ENCODE measurements at regions not wholly inside any gene's neighbourhood (a gene's known extent, or its start where the extent isn't known, plus 50 kb on each side); places are given as distances from the start of the nearest gene placed in this dataset.

DNA sequence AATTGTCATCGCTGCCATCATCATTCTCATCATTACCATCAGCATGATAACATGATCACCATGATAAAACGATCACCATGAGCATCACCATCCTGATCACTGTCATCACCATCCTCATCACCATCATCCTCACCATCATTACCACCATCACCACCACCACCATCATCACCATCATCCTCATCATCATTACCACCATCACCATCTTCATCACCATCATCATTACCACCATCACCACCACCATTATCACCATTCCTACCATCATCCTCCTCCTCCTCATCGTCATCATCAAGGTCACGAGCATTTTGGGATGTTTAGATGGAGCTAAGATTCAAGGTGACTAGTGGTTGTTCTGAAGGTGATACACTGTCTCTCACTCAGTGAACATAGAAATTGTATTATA is 221.0 kb downstream of the FOXL1 start:
- ATAC-seq, result no peak
- H3K36me3 ChIP-seq, result no peaks in the 10 kb centered on the region
- no peak for DNase-seq
- H3K27ac ChIP-seq, result no peak overlapping the region
- intact Hi-C loops (cut with DNase I), result no loop called here
- TF ChIP-seq, protein P1, sequence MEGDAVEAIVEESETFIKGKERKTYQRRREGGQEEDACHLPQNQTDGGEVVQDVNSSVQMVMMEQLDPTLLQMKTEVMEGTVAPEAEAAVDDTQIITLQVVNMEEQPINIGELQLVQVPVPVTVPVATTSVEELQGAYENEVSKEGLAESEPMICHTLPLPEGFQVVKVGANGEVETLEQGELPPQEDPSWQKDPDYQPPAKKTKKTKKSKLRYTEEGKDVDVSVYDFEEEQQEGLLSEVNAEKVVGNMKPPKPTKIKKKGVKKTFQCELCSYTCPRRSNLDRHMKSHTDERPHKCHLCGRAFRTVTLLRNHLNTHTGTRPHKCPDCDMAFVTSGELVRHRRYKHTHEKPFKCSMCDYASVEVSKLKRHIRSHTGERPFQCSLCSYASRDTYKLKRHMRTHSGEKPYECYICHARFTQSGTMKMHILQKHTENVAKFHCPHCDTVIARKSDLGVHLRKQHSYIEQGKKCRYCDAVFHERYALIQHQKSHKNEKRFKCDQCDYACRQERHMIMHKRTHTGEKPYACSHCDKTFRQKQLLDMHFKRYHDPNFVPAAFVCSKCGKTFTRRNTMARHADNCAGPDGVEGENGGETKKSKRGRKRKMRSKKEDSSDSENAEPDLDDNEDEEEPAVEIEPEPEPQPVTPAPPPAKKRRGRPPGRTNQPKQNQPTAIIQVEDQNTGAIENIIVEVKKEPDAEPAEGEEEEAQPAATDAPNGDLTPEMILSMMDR (IDR thresholded peaks at IDR 0.05), result no peak
- H3K4me1 ChIP-seq, result no peaks in the 10 kb centered on the region
- H3K27me3 ChIP-seq, result peaks cover 0 to 53% of the 10 kb centered on the region in 2 donors
- H3K9me3 ChIP-seq, result no peaks in the 10 kb centered on the region
- no peak overlapping the region for H3K4me3 ChIP-seq

DNA sequence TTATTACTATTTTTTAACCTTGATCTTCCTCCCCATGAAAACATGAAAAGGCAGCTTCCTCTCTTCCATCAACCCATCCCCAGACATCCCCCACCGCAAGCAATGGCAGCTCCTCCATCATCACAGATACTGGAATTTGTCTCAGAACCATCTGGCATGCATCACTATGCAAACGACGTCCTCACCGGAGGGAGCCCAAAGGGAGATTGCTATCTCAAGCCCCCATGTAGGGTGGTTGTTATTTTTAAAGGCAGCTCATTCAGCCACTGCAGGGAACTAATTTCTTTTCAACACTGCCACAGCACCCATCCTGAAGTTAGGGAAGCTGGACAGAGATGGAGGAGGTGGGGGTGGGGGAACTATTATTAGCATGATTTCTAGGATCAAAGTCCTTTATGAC is 222.5 kb downstream of the FOXL1 start:
- no peaks in the 10 kb centered on the region for H3K9me3 ChIP-seq
- H3K4me3 ChIP-seq, result no peak overlapping the region
- no peaks in the 10 kb centered on the region for H3K36me3 ChIP-seq
- H3K27me3 ChIP-seq, result peaks cover 0 to 67% of the 10 kb centered on the region in 2 donors
- DNase-seq (no peak), ATAC-seq (no peak)
- intact Hi-C loops (cut with DNase I), result no loop called here
- TF ChIP-seq, protein P1 (IDR thresholded peaks at IDR 0.05), result no peak
- H3K27ac ChIP-seq, result no peak overlapping the region
- no peaks in the 10 kb centered on the region for H3K4me1 ChIP-seq

DNA sequence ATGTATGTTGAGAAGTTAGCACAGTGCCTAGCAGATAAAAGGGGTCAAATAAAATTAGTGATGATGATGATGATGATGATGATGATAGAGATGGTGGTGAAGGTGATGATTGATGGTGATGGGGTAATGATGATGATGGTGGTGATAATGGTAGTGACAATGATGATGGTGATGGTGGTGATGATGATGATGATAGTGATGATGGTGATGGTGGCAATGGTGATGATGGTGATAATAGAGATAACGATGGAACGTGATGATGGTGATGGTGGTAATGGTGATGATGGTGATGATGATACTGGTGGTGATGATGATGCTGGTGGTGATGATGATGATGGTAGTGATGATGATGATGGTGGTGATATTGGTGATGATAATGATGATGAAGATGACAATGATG is 223.7 kb downstream of the FOXL1 start:
- Histone ChIP-seq H3K27me3 (peaks cover 2 to 78% of the 10 kb centered on the region in 2 donors), H3K36me3 (no peaks in the 10 kb centered on the region), H3K4me1 (no peaks in the 10 kb centered on the region), H3K27ac (no peak overlapping the region), H3K4me3 (no peak overlapping the region), H3K9me3 (no peaks in the 10 kb centered on the region)
- no peak for ATAC-seq
- no peak for DNase-seq
- intact Hi-C loops (cut with DNase I), result no loop called here
- TF ChIP-seq, protein P1 (IDR thresholded peaks at IDR 0.05), result no peak

DNA sequence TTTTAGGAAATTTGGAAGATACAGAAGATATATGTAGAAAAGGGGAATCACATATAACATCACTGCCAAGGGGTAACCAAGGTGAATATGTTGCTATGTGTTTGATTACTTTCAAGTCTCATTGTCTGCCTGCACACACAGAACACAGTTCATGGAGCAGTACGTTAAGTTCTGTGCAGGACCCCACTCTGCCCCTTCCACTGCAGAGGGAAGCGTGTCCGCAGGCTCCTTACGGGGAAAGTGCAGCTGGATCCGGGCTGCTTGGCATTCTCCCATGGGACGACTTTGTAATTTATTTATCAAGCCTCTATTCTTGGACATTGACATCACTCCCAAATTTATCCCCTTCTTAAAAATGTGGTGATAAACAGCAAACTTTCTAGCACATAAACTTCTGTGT is 226.8 kb downstream of the FOXL1 start:
- no peak for ATAC-seq
- H3K27me3 ChIP-seq, result peaks cover 8 to 82% of the 10 kb centered on the region in 2 donors
- no peaks in the 10 kb centered on the region for H3K9me3 ChIP-seq
- H3K4me1 ChIP-seq, result no peaks in the 10 kb centered on the region
- H3K27ac ChIP-seq, result no peak overlapping the region
- intact Hi-C loops (cut with DNase I), result no loop called here
- H3K4me3 ChIP-seq, result no peak overlapping the region
- no peaks in the 10 kb centered on the region for H3K36me3 ChIP-seq
- TF ChIP-seq, protein P1 (IDR thresholded peaks at IDR 0.05), result no peak
- DNase-seq, result no peak

DNA sequence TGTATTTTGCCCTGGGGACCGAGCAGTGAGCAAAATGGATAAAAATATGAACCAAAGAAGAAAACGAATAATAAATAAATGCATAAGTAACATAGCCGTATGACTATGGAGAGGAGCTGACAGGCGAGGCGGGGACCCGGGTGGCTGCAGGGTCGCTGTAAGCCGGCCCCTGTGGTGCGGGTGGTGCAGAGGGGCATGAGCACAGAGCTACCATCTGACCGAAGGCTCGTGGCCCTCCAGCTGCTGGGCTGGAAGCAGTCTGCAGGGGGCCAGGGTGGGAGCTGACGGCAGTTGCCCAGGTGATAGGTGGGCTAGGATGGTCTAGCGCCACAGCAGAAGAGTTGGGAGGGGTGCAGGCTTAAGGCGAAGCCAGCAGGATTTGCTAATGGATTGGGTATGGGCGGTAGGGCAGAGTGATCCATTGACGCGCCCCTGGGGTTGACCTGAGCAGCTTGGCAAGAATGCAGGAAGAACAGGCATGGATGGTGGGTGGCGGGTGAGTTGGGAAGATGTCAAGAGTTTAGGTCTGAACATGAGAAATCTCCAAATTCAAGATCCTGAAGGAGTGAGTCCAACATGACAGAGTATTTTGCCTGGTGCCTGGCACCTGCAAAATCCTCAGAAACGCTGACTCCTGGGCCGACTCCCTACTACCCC is 228.0 kb downstream of the FOXL1 start:
- Histone ChIP-seq H3K9me3 (no peaks in the 10 kb centered on the region), H3K27me3 (peaks cover 8 to 72% of the 10 kb centered on the region in 2 donors), H3K4me3 (no peak overlapping the region), H3K27ac (no peak overlapping the region), H3K4me1 (no peaks in the 10 kb centered on the region), H3K36me3 (no peaks in the 10 kb centered on the region)
- ATAC-seq, result no peak
- intact Hi-C loops (cut with DNase I), result no loop called here
- DNase-seq, result no peak
- TF ChIP-seq, protein P1 (IDR thresholded peaks at IDR 0.05), result no peak
